ENCODE measurements at regions not wholly inside any gene's neighbourhood (a gene's known extent, or its start where the extent isn't known, plus 50 kb on each side); places are given as distances from the start of the nearest gene placed in this dataset.

- no peak overlapping the region for H3K27ac ChIP-seq (ENCODE audit: extremely low read depth, low read depth, low read length)
- WGBS (ENCODE audit: insufficient coverage, low coverage, missing lambda C conversion rate) = under 1% methylated on average over 23 of the region's 23 CpGs
- in situ Hi-C loops (cut with MboI) (no loop called here), intact Hi-C loops (cut with micrococcal nuclease) (no loop called here)
- no peaks in the 10 kb centered on the region for H3K9me1 ChIP-seq (ENCODE audit: control insufficient read depth, insufficient read depth, low read length)
- no peak for FAIRE-seq
- H3K79me2 ChIP-seq (ENCODE audit: control insufficient read depth, insufficient read depth, low read length) = no peaks in the 10 kb centered on the region
- H3K4me2 ChIP-seq (ENCODE audit: insufficient read depth, low read length) = no peak overlapping the region
- no peak overlapping the region for H3K9ac ChIP-seq (ENCODE audit: insufficient read depth in 1 of 2, low read depth in 2 of 2, low read length in 2 of 2)
- BruUV-seq (replicated peaks) = no TSS peak
- TF ChIP-seq HDAC2 (IDR thresholded peaks at IDR 0.05) (no peak), ELF4 (CRISPR knock-in tag; IDR thresholded peaks at IDR 0.05) (no peak)
- TF ChIP-seq, protein P1, sequence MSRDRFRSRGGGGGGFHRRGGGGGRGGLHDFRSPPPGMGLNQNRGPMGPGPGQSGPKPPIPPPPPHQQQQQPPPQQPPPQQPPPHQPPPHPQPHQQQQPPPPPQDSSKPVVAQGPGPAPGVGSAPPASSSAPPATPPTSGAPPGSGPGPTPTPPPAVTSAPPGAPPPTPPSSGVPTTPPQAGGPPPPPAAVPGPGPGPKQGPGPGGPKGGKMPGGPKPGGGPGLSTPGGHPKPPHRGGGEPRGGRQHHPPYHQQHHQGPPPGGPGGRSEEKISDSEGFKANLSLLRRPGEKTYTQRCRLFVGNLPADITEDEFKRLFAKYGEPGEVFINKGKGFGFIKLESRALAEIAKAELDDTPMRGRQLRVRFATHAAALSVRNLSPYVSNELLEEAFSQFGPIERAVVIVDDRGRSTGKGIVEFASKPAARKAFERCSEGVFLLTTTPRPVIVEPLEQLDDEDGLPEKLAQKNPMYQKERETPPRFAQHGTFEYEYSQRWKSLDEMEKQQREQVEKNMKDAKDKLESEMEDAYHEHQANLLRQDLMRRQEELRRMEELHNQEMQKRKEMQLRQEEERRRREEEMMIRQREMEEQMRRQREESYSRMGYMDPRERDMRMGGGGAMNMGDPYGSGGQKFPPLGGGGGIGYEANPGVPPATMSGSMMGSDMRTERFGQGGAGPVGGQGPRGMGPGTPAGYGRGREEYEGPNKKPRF (IDR thresholded peaks at IDR 0.05; ENCODE audit: low read depth, low read length) = no peak
- no peak for ATAC-seq
- no peaks in the 10 kb centered on the region for H3K36me3 ChIP-seq (ENCODE audit: control insufficient read depth, insufficient read depth, low read length)
- ChIA-PET POLR2A (no interaction called here), CTCF (ENCODE audit: low intra/inter-chr PET ratio) (no interaction called here)
- no peak overlapping the region for H3K4me3 ChIP-seq
- no peaks in the 10 kb centered on the region for H4K20me1 ChIP-seq (replicated peaks; ENCODE audit: control insufficient read depth, insufficient read depth, low read length)
- DNase-seq (ENCODE audit: extremely low read depth in 1 of 4, low spot score in 3 of 4) = no peak
- H3K9me3 ChIP-seq (replicated peaks; ENCODE audit: control insufficient read depth, insufficient read depth, low read depth, low read length) = no peaks in the 10 kb centered on the region
- peaks cover 0 to 3% of the 10 kb centered on the region in 2 experiments; a peak in 2 of 5 replicates for H3K4me1 ChIP-seq (replicated peaks in 1 of 2; ENCODE audit: control insufficient read depth in 2 of 2, insufficient read depth in 2 of 2, low read length in 2 of 2)
- H2AFZ ChIP-seq (ENCODE audit: low read depth, low read length) = no peak overlapping the region
- H3K27me3 ChIP-seq (ENCODE audit: control insufficient read depth in 2 of 2, insufficient read depth in 2 of 2, low read length in 2 of 2) = peaks cover 26 to 61% of the 10 kb centered on the region in 2 experiments; a peak in 3 of 5 replicates
Observed at GRCh38 chr5:179437341-179438001, 92.2 kb upstream of the ADAMTS2 start.

All from K562 (cell line).